CD4-positive, CD25-positive, alpha-beta regulatory T cell (primary cell): ENCODE measurements at regions not wholly inside any gene's neighbourhood (a gene's known extent, or its start where the extent isn't known, plus 50 kb on each side); places are given as distances from the start of the nearest gene placed in this dataset.

Experiments
- ATAC-seq, 2 donors: fragments of 150-1000 bp; cut with Tn5 transposase; one replicate each; pipeline ENCODE4 v1.10.0; 2021; ENCODE audit warnings: low read depth in 2 of 2, moderate number of reproducible peaks in 2 of 2, moderate library complexity in 1 of 2
- DNase-seq, 3 donors: peaks; one replicate each; pipeline versions ENCODE4 v3.0.0 to v3.0.0-alpha.2; 2012 to 2022; ENCODE audit warnings: mixed read lengths in 1 of 3
- H3K27ac ChIP-seq: one replicate; pipeline ENCODE4 v1.7.0; 2013; ENCODE audit warnings: mild to moderate bottlenecking, low read length; ENCODE audit not compliant: insufficient read depth, poor library complexity, severe bottlenecking
- H3K27me3 ChIP-seq: one replicate; pipeline ENCODE4 v1.7.0; 2013; ENCODE audit warnings: low read length; ENCODE audit not compliant: control insufficient read depth, insufficient read depth
- H3K36me3 ChIP-seq: one replicate; pipeline ENCODE4 v1.7.0; 2013; ENCODE audit warnings: mild to moderate bottlenecking, low read length, moderate library complexity; ENCODE audit not compliant: control insufficient read depth, insufficient read depth
- H3K4me1 ChIP-seq: 2 replicates; pipeline ENCODE4 v1.7.0; 2013; ENCODE audit warnings: mild to moderate bottlenecking, low read length; ENCODE audit not compliant: insufficient read depth, control insufficient read depth, poor library complexity, severe bottlenecking
- H3K4me3 ChIP-seq: one replicate; pipeline ENCODE4 v1.7.0; 2013; ENCODE audit warnings: low read depth, mild to moderate bottlenecking, low read length, moderate library complexity
- H3K9me3 ChIP-seq, 2 experiments: 1 replicate in 1 of 2; 2 replicates in 1 of 2; pipeline ENCODE4 v1.7.0; 2013; ENCODE audit warnings: low read length in 2 of 2, mild to moderate bottlenecking in 1 of 2, moderate library complexity in 1 of 2; ENCODE audit not compliant: control insufficient read depth in 2 of 2
- H3K27ac Mint-ChIP-seq, 3 donors: one replicate each; pipeline ENCODE4 v1.8.0; 2020 to 2022; ENCODE audit warnings: mild to moderate bottlenecking in 3 of 3, mixed read lengths in 3 of 3, moderate library complexity in 2 of 3
- H3K27me3 Mint-ChIP-seq: one replicate; pipeline ENCODE4 v1.8.0; 2022; ENCODE audit warnings: mild to moderate bottlenecking, mixed read lengths
- H3K36me3 Mint-ChIP-seq: one replicate; pipeline ENCODE4 v1.8.0; 2020; ENCODE audit warnings: mixed read lengths
- H3K4me1 Mint-ChIP-seq, 4 donors: one replicate each; pipeline ENCODE4 v1.8.0; 2020 to 2022; ENCODE audit warnings: mixed read lengths in 4 of 4, mild to moderate bottlenecking in 1 of 4
- H3K4me3 Mint-ChIP-seq, 4 donors: one replicate each; pipeline ENCODE4 v1.8.0; 2020 to 2022; ENCODE audit warnings: mild to moderate bottlenecking in 4 of 4, mixed read lengths in 4 of 4, moderate library complexity in 3 of 4
- H3K9me3 Mint-ChIP-seq, 7 donors: one replicate each; pipeline ENCODE4 v1.8.0; 2020 to 2022; ENCODE audit warnings: mixed read lengths in 7 of 7, mild to moderate bottlenecking in 3 of 7, moderate library complexity in 2 of 7

GRCh38 chr4:176883681-176884418 is 91.1 kb upstream of the VEGFC start:
- no peaks in the 10 kb centered on the region for H3K4me1 Mint-ChIP-seq
- H3K27ac ChIP-seq = no peak overlapping the region
- no peak overlapping the region for H3K4me3 Mint-ChIP-seq
- no peaks in the 10 kb centered on the region for H3K36me3 Mint-ChIP-seq
- H3K27ac Mint-ChIP-seq = no peak overlapping the region
- no peaks in the 10 kb centered on the region for H3K9me3 ChIP-seq
- H3K4me1 ChIP-seq = no peaks in the 10 kb centered on the region
- H3K36me3 ChIP-seq = no peaks in the 10 kb centered on the region
- no peak for ATAC-seq
- H3K9me3 Mint-ChIP-seq = peaks cover 0 to 6% (median 0%) of the 10 kb centered on the region in 7 donors
- no peaks in the 10 kb centered on the region for H3K27me3 Mint-ChIP-seq
- no peaks in the 10 kb centered on the region for H3K27me3 ChIP-seq
- no peak overlapping the region for H3K4me3 ChIP-seq
- DNase-seq = no peak

GRCh38 chr4:176885224-176885623 is 92.5 kb upstream of the VEGFC start:
- H3K36me3 ChIP-seq = no peaks in the 10 kb centered on the region
- Mint-ChIP-seq H3K27ac (no peak overlapping the region), H3K4me1 (no peaks in the 10 kb centered on the region), H3K36me3 (no peaks in the 10 kb centered on the region), H3K4me3 (no peak overlapping the region), H3K27me3 (no peaks in the 10 kb centered on the region), H3K9me3 (peaks cover 0 to 6% (median 0%) of the 10 kb centered on the region in 7 donors)
- H3K27me3 ChIP-seq = no peaks in the 10 kb centered on the region
- H3K27ac ChIP-seq = no peak overlapping the region
- no peaks in the 10 kb centered on the region for H3K4me1 ChIP-seq
- H3K9me3 ChIP-seq = no peaks in the 10 kb centered on the region
- ATAC-seq (no peak), DNase-seq (no peak)
- H3K4me3 ChIP-seq = no peak overlapping the region

DNA sequence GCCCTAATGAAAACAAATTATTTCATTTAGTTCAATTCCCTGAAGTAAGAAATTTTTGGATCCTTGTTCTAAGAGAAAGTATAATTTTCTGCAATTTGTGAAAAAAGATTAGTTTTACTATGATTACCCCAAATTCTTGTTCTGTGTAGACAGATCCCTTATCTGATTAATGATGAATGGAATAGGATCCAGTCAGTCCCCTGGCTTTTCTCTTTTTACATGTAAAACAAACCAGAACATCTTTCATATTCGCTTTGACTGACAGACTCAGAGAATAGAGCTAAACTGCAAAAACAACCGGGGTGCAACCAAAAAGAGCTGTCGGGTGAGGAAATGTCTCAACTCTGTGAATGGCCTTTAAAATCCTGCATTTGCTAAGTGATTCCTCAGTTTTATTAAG is 93.4 kb upstream of the VEGFC start:
- no peak overlapping the region for H3K4me3 Mint-ChIP-seq
- H3K36me3 Mint-ChIP-seq = no peaks in the 10 kb centered on the region
- H3K36me3 ChIP-seq = no peaks in the 10 kb centered on the region
- no peaks in the 10 kb centered on the region for H3K27me3 Mint-ChIP-seq
- no peaks in the 10 kb centered on the region for H3K4me1 Mint-ChIP-seq
- no peaks in the 10 kb centered on the region for H3K9me3 ChIP-seq
- H3K9me3 Mint-ChIP-seq = peaks cover 0 to 6% (median 0%) of the 10 kb centered on the region in 7 donors
- H3K27ac Mint-ChIP-seq = no peak overlapping the region
- DNase-seq = no peak
- no peak overlapping the region for H3K27ac ChIP-seq
- no peaks in the 10 kb centered on the region for H3K4me1 ChIP-seq
- ATAC-seq = no peak
- no peaks in the 10 kb centered on the region for H3K27me3 ChIP-seq
- no peak overlapping the region for H3K4me3 ChIP-seq

GRCh38 chr4:176889776-176890175 is 97.1 kb upstream of the VEGFC start:
- H3K9me3 Mint-ChIP-seq = no peaks in the 10 kb centered on the region

DNA sequence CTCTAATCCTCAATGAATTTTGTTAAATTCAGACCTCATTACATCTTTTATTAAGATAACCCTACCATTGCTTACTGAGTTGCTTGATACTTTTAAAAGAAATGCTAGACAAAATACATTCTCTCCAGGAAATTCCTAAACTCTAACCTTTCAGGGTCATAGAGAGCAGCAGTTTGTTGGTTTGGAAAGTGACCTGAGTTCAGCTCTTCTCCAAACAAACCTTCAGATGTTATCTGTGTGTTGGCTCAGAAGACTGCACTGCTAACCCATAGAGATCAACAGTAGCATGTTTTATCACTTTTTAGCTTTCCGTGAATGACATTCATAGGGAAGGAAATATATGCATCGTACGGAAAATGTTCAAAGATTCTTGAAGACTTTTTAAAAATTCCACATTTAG is 101.8 kb upstream of the VEGFC start:
- Histone ChIP-seq H3K9me3 (no peaks in the 10 kb centered on the region), H3K4me1 (no peaks in the 10 kb centered on the region), H3K36me3 (no peaks in the 10 kb centered on the region), H3K4me3 (no peak overlapping the region), H3K27me3 (no peaks in the 10 kb centered on the region), H3K27ac (no peak overlapping the region)
- ATAC-seq = no peak
- Mint-ChIP-seq H3K9me3 (peaks cover 0 to 2% (median 0%) of the 10 kb centered on the region in 7 donors), H3K27ac (no peak overlapping the region), H3K4me1 (no peaks in the 10 kb centered on the region), H3K4me3 (no peak overlapping the region), H3K36me3 (no peaks in the 10 kb centered on the region), H3K27me3 (no peaks in the 10 kb centered on the region)
- no peak for DNase-seq

More at GRCh38 chr4:176889776-176890175, 97.1 kb upstream of the VEGFC start:
- Mint-ChIP-seq H3K27me3 (no peaks in the 10 kb centered on the region), H3K4me3 (no peak overlapping the region), H3K4me1 (no peaks in the 10 kb centered on the region), H3K27ac (no peak overlapping the region), H3K36me3 (no peaks in the 10 kb centered on the region)
- no peaks in the 10 kb centered on the region for H3K36me3 ChIP-seq
- H3K27me3 ChIP-seq = no peaks in the 10 kb centered on the region
- H3K27ac ChIP-seq = no peak overlapping the region
- no peaks in the 10 kb centered on the region for H3K9me3 ChIP-seq
- H3K4me1 ChIP-seq = no peaks in the 10 kb centered on the region
- DNase-seq (no peak), ATAC-seq (no peak)
- no peak overlapping the region for H3K4me3 ChIP-seq

GRCh38 chr4:176896211-176896610 is 103.5 kb upstream of the VEGFC start:
- Mint-ChIP-seq H3K36me3 (no peaks in the 10 kb centered on the region), H3K27me3 (no peaks in the 10 kb centered on the region), H3K9me3 (peaks cover 0 to 2% (median 0%) of the 10 kb centered on the region in 7 donors), H3K27ac (no peak overlapping the region), H3K4me3 (no peak overlapping the region), H3K4me1 (no peaks in the 10 kb centered on the region)
- ATAC-seq (no peak), DNase-seq (no peak)
- H3K36me3 ChIP-seq = no peaks in the 10 kb centered on the region
- H3K9me3 ChIP-seq = no peaks in the 10 kb centered on the region
- H3K27me3 ChIP-seq = no peaks in the 10 kb centered on the region
- no peak overlapping the region for H3K27ac ChIP-seq
- no peak overlapping the region for H3K4me3 ChIP-seq
- no peaks in the 10 kb centered on the region for H3K4me1 ChIP-seq

GRCh38 chr4:176897226-176897625 is 104.5 kb upstream of the VEGFC start:
- Mint-ChIP-seq H3K9me3 (peaks cover 0 to 2% (median 0%) of the 10 kb centered on the region in 7 donors), H3K4me1 (no peaks in the 10 kb centered on the region), H3K36me3 (no peaks in the 10 kb centered on the region), H3K27ac (no peak overlapping the region), H3K27me3 (no peaks in the 10 kb centered on the region), H3K4me3 (no peak overlapping the region)
- ATAC-seq (no peak), DNase-seq (no peak)
- Histone ChIP-seq H3K4me3 (no peak overlapping the region), H3K27ac (no peak overlapping the region), H3K9me3 (no peaks in the 10 kb centered on the region), H3K4me1 (no peaks in the 10 kb centered on the region), H3K36me3 (no peaks in the 10 kb centered on the region), H3K27me3 (no peaks in the 10 kb centered on the region)

DNA sequence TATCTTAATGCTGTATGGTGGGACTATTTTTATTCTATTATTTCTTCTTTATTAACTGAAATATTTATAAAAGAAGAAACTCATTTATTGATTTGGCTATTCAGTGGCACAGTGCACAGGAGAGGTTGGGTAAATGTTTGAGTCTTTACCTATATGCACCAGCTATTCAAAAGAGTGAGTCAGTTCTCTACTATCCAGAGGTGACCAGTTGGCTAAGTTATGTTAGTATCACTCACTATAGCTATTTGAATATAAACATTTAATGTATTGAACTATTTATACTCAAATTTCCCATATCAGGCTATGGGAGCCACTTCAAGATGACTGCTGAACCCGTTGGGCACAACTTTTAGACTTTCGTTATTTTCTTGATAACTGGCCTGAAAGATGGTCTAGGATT is 106.1 kb upstream of the VEGFC start:
- H3K9me3 Mint-ChIP-seq = peaks cover 0 to 2% (median 0%) of the 10 kb centered on the region in 7 donors

More for the DNA sequence above, 106.1 kb upstream of the VEGFC start:
- no peak overlapping the region for H3K4me3 Mint-ChIP-seq
- no peaks in the 10 kb centered on the region for H3K27me3 Mint-ChIP-seq
- H3K9me3 ChIP-seq = no peaks in the 10 kb centered on the region
- no peak overlapping the region for H3K27ac ChIP-seq
- ATAC-seq = no peak
- no peak overlapping the region for H3K27ac Mint-ChIP-seq
- no peaks in the 10 kb centered on the region for H3K4me1 ChIP-seq
- no peaks in the 10 kb centered on the region for H3K27me3 ChIP-seq
- H3K4me3 ChIP-seq = no peak overlapping the region
- no peaks in the 10 kb centered on the region for H3K36me3 Mint-ChIP-seq
- no peaks in the 10 kb centered on the region for H3K4me1 Mint-ChIP-seq
- no peak for DNase-seq
- H3K36me3 ChIP-seq = no peaks in the 10 kb centered on the region
